ENCODE measurements at regions not wholly inside any gene's neighbourhood (a gene's known extent, or its start where the extent isn't known, plus 50 kb on each side); places are given as distances from the start of the nearest gene placed in this dataset.

- H3K36me3 ChIP-seq (ENCODE audit: low read depth, missing control alignments): no peaks in the 10 kb centered on the region
- WGBS, 2 donors: 92 to 93% methylated on average over 4 of the region's 4 CpGs
- intact Hi-C loops (cut with DNase I; ENCODE audit: low total_unique reads): no loop called here
- H3K4me3 ChIP-seq: no peak overlapping the region
- TF ChIP-seq CTCF (IDR thresholded peaks at IDR 0.05): no peak
- TF ChIP-seq POLR2A (IDR thresholded peaks at IDR 0.05): no peak
- no peaks in the 10 kb centered on the region for H3K9me3 ChIP-seq
- no peak overlapping the region for H3K27ac ChIP-seq
- H3K27me3 ChIP-seq: no peaks in the 10 kb centered on the region
- DNase-seq: no peak
- peaks cover 5% of the 10 kb centered on the region for H3K4me1 ChIP-seq
Measured at GRCh38 chr17:73724990-73725389, 80.7 kb upstream of the SDK2 start.

- TF ChIP-seq CTCF (IDR thresholded peaks at IDR 0.05) (no peak), POLR2A (IDR thresholded peaks at IDR 0.05) (no peak)
- 76 to 92% methylated on average over 12 of the region's 12 CpGs for WGBS, 2 donors
- H3K4me3 ChIP-seq: no peak overlapping the region
- H3K27ac ChIP-seq: no peak overlapping the region
- intact Hi-C loops (cut with DNase I; ENCODE audit: low total_unique reads): no loop called here
- no peaks in the 10 kb centered on the region for H3K36me3 ChIP-seq (ENCODE audit: low read depth, missing control alignments)
- DNase-seq: no peak
- H3K4me1 ChIP-seq: no peaks in the 10 kb centered on the region
- no peaks in the 10 kb centered on the region for H3K9me3 ChIP-seq
- H3K27me3 ChIP-seq: no peaks in the 10 kb centered on the region
Measured at GRCh38 chr17:73725794-73726515, 81.7 kb upstream of the SDK2 start.

- no peak for DNase-seq
- WGBS, 2 donors: 78 to 83% methylated on average over 2 to 8 of the region's 8 CpGs
- Histone ChIP-seq H3K27me3 (no peaks in the 10 kb centered on the region), H3K27ac (no peak overlapping the region), H3K36me3 (ENCODE audit: low read depth, missing control alignments) (no peaks in the 10 kb centered on the region), H3K4me3 (no peak overlapping the region), H3K4me1 (no peaks in the 10 kb centered on the region), H3K9me3 (no peaks in the 10 kb centered on the region)
- intact Hi-C loops (cut with DNase I; ENCODE audit: low total_unique reads): no loop called here
- no peak for TF ChIP-seq CTCF (IDR thresholded peaks at IDR 0.05)
- TF ChIP-seq POLR2A (IDR thresholded peaks at IDR 0.05): no peak
Measured at GRCh38 chr17:73727941-73728340, 83.7 kb upstream of the SDK2 start.

- Histone ChIP-seq H3K27me3 (no peaks in the 10 kb centered on the region), H3K4me1 (no peaks in the 10 kb centered on the region), H3K27ac (no peak overlapping the region), H3K36me3 (ENCODE audit: low read depth, missing control alignments) (no peaks in the 10 kb centered on the region), H3K9me3 (no peaks in the 10 kb centered on the region), H3K4me3 (no peak overlapping the region)
- intact Hi-C loops (cut with DNase I; ENCODE audit: low total_unique reads): no loop called here
- no peak for TF ChIP-seq POLR2A (IDR thresholded peaks at IDR 0.05)
- TF ChIP-seq CTCF (IDR thresholded peaks at IDR 0.05): no peak
- DNase-seq: no peak
- WGBS, 2 donors: 88 to 90% methylated on average over 6 of the region's 6 CpGs
Measured at GRCh38 chr17:73729101-73729500, 84.9 kb upstream of the SDK2 start.

GRCh38 chr17:73731733-73732132, 87.5 kb upstream of the SDK2 start:
- Histone ChIP-seq H3K9me3 (no peaks in the 10 kb centered on the region), H3K4me1 (no peaks in the 10 kb centered on the region), H3K4me3 (no peak overlapping the region), H3K36me3 (ENCODE audit: low read depth, missing control alignments) (no peaks in the 10 kb centered on the region), H3K27me3 (no peaks in the 10 kb centered on the region), H3K27ac (no peak overlapping the region)
- no peak for TF ChIP-seq POLR2A (IDR thresholded peaks at IDR 0.05)
- no peak for TF ChIP-seq CTCF (IDR thresholded peaks at IDR 0.05)
- intact Hi-C loops (cut with DNase I; ENCODE audit: low total_unique reads): no loop called here
- 38 to 52% methylated on average over 10 of the region's 10 CpGs for WGBS, 2 donors
- DNase-seq: no peak

Measured in testis (tissue), 2 donors.